OCI-M2 (cell line): ENCODE measurements at regions not wholly inside any gene's neighbourhood (a gene's known extent, or its start where the extent isn't known, plus 50 kb on each side); places are given as distances from the start of the nearest gene placed in this dataset.

Experiments
- DNase-seq: peaks from one replicate; lab custom pipeline; 2025; ENCODE audit not compliant: unreplicated experiment; lab: John Stamatoyannopoulos, UW

DNA sequence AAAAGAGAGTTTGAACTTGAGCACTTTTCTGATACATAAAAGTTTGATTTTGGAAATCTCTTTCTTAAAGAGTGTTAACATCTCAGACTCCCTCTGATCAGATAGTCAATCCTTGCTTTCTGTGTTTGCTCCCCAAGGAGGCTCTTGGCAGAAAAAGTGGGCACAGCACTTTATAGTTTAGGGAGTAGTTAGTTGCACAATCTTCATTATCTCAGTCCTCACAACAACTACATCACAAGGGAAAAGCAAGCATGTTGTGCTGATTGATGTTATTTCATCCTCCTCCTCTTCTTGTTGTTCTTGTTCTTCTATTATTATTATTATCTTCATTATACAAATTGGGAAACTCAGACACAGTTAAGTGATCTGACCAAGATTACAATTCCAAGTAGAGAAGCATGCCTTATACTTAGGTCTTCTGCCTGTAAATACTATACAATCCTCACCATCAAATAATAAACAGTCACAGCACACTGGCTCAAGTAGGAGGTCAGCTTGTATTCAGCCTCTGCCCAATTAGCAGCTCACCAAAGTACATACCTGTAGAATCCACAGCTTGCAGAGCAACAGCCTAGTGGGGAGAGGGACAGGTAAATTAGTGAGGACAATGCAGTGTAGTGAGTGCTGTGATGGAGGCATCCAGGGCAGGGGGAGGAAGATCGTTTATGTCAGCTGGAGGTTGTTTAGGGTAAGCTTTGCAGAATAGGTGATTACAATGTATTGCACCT, 304.1 kb upstream of the MME start:
- no peak for DNase-seq

DNA sequence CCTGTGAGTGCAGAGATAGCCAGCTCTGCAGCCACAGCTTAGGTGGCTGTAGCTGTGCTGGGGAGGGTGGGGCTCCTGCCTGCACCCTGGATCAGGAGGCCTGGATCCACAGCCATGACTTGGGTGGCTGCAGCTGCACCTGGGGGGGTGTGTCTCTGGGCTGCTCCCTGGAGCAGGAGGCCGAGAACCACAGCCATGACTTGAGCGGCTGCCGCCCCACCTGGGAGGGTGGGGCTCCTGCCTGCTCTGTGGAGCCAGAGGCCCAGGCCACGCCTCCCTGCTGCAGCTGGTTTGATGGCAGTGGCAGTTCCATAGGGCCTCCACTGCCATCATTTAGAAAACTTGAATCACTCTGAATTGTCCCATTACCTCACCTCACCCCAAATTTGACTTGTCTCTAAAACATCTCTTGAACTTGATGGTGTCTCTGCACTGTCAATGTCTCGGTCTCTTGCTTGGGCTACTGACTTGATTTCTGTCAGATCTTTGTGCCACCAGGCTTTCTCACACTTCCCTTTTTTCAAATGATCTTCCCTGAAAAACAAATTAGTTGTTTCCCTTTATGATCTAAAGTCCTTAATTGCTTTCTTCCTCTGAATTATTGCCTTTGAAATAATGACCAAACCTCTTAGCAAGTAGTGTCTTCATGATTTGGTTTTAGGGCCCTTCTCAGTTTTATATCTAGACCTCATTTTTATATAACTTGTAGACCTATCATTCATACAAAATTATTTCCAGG, 313.2 kb upstream of the MME start:
- no peak for DNase-seq

DNA sequence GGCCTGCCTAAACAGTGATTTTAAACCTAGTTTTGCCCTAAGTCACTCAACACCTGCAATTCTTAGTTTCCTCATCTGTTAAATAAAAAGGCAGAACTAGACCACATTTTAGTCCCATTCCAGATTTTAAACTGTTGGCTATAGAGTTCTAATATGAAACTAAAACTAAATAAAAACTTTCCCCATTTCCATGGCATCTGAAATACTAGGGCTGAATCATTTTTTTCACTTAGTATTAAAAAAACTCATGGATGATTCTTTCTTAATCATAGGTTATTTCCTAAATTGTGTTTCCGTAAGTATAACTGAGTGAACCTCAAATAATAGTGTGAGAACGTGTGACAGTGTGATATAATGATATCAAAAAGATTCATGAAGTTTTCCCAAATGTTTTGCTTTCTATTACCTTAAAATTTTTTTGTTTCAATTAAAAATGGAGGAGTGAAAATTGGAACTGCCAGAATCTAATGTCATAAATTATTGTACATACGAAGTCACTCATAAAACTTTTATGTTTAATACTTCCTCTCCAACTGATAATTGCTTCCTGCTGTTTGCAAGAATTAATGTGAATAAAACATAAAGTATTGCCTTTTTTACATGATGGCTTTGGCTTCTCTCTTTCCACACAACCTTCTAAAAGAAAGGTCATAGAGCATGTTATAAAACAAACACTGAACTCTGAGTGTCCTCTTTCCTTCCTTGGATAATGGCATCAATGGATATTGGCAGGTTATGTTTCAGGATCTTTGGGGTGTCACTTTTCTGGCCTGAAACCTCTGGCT, 315.1 kb upstream of the MME start:
- DNase-seq, result no peak

DNA sequence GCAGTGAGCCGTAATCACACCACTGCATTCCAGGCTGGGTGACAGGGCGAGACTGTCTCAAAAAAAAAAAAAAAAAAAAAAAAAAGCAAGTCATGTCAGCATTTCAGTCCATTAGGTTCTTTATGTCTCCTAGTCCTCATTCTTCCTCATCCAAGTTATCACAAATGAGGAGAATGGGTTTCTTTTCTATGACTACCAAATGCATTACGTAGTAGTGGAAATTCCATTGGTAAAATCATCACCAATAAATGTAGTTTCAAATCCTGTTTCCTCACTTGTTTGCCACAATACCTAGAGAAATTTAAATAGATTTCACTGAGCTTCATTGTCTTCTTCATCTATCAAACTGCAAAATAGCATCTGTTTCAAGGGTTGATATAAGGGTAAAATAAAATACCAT, 317.6 kb upstream of the MME start:
- DNase-seq, result no peak

DNA sequence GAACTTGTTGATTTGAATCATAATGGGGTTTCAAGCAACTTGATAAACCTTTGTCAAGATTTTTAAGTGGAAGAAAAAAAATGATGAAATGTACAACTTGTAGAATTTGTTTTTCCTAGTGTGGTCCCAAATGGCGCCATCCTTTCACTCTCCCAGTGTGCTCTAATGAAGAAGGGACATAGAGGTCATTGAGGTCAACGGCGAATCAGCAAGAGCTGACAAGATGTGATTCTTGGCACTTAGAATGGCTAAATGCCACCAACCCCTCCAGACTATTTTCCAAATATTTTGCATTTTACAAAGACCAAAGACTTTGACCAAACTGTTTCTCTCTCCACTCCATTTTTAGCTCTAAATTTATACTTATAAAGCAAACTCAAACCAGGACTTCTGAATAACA, 320.2 kb upstream of the MME start:
- no peak for DNase-seq

DNA sequence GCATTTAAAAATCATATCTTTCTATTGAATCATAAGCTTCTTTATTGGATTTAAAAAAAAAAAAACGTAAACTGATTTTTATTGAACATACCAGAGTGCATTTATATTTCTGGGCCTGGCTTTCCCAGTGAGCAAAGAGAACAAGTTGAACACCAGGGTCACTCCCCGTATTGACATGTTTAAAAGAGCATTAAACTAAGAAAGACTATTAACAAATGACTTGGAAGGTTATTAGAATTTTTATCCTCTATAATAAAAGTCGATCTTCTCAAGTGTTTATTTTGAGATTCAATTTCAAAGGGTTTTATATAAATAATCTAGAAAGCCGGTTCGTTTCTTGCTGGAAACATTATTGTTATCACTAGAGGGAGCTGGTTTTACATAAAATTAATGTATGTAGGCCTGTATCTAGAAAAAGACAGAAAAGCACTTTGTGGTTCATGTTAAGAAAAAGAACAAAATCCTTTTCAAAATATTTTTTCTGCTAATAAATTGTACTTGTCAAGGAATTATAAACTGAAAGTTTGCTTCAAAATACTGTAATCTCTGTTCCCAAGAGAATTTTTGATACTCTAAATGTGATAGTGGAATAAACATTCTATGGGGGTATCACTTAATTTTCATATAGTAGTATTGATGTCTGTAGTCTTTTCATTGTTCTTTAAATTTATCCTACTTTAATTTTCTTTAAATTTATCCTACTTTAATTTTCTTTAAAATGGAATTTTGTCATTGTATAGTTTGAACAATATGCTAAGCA, 321.8 kb upstream of the MME start:
- peak; percentile 4 for DNase-seq

DNA sequence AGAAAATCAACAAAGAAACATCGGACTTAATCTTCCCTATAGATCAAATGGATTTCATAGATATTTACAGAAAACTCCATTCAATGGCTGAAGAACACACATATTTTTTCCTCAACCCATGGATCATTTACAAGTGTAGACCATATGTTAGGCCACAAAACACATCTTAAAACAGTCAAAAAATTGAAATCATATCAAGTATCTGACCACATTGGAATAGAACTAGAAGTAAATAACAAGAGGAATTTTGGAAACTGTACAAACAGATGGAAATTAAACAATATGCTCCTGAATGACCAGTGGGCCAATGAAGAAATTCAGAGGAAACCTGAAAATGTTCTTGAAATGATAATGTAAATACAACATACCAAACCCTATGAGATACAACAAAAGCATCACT, 323.1 kb upstream of the GPR149 start:
- DNase-seq, result no peak

DNA sequence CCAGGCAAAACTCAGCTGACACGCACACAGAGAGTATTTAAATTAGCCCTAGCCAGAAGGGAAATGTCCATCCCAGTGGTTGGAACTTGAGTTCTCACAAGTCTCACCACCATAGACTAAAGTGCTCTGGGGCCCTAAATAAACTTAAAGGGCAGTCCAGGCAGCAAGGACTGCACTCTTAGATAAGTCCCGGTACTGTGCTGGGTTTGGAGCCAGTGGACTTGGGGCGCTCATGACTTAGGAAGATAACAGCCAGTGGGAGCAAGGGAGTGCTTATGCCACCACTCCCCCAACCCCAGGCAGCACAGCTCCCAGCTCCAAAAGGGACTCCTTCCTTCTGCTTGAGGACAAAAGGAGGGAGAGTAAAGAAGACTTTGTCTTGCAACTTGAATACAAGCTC, 319.5 kb upstream of the GPR149 start:
- DNase-seq, result no peak

DNA sequence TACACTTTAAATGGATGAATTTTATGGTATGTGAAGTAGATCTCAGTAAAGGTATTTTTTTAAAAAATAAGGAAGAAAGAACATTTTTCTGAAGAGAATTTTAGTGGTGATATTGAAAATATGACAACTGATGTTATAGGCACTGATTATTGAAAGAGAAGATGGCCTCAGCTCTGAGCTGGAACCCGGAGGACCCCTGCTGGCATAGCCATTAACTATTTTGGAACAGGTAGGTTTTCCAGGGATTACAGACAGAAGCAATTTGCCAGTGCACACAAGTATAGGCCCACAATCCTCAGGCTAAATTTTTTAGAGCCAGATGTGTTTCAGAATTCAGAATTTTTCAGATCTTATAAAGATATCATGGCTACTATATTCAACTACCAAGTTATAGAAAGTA, 315.9 kb upstream of the GPR149 start:
- DNase-seq, result no peak

DNA sequence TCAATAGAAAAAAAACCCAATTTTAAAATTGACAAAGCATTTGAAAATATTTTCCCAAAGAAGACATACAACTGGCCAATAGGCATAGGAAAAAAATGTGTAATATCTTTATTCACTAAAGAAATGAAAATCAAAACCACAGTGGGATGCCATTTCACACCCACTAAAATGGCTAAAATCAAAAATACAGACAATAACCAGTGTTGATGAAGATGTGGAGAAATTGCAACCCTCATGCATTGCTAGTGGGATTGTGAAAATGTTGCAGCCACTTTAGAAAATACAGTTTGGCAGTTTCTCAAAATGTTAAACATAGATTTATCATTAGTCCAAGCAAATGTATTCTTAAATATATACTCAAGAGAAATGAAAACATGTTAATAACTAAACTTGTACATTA, 315.1 kb upstream of the GPR149 start:
- DNase-seq, result no peak

DNA sequence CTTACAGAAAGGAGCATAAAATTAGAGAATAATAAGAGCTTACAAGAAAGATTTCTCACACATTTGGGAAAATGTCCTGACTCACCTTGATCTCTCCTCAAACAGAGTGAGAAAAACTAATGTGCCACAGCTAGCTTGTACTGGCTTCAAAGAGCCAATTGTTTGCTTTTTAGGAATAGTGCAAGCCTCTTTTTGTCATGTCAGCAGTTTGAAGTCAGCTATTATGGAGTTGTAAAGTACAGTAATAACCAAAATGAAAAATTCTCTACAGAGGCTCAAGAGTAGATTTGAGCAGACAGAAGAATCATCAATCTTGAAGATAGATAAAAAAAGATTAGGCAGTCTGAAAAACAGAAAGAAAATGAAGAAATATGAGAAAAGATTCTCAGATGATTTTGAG, 313.4 kb upstream of the GPR149 start:
- no peak for DNase-seq

DNA sequence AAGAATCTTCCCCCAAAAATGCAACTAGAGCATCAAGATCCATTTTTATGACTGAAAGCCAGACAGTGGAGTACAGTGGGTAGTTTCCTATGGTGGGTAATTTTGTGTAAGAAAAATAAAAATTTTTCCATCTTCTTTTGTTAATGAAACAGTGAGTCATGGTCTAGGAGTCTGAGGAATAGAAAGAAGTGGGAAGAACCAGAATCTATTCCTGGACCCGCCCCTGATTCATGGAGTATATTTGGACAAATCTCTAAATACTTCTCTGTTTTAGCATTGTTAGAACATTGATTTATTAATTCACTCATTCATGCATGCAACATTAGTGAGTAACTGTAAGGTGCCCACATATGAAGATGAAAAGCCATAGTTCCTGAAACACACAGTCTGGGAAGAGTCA, 304.5 kb upstream of the GPR149 start:
- no peak for DNase-seq

DNA sequence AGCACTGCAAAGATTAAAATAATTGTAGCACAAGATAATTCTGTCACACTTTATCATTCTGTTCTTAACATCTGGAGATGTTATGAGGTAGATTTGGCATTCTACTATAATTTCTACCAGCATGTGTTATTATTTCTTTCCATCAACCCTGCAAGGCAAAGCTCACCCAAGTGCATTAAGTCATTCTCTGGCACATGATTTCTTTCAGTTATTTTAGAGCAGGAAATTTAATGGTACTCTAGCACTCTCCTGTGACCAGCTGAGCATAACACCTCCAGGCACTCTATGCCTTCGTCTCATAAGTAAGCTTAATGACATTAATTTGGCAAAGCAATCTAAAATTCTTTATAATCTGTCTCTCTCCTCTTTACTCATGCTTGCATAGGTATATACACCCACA, 300.2 kb upstream of the GPR149 start:
- no peak for DNase-seq

DNA sequence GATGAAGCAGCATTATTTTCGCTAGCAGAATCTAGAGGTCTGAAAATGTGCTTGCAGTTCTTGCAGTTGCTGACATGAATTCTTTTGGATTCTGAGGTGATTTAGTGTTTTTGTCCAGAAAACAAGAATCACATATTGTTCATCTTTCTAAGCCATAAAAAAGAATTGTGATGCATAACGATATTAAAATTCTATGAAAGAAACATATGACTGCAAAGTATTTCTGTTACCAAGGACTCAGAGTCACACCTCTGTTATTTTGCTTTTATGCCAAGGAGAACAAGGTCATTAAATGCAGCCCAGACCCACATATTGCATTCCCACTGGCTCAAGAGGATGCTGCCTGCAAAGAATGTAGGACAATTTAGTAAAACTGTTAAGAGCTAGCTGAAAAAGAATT, 299.8 kb upstream of the GPR149 start:
- DNase-seq, result no peak

DNA sequence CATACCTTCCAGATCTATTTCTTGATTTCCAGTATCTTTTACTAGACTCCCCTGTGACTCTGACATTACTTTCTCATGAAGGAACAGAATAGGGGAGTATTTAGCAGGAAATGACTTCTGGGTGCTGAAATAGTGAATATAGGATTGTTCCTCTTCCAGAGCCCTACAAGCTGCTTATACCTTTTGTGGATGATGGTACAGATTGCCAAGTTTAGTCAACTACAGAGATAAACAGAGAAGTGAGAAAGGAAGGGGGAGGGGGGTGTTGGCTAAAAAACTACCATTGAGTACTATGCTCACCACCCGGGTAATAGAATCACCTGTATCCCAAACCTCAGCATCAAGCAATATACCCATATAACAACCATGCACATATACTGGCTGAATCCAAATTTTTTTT, 298.3 kb upstream of the GPR149 start:
- DNase-seq, result no peak

DNA sequence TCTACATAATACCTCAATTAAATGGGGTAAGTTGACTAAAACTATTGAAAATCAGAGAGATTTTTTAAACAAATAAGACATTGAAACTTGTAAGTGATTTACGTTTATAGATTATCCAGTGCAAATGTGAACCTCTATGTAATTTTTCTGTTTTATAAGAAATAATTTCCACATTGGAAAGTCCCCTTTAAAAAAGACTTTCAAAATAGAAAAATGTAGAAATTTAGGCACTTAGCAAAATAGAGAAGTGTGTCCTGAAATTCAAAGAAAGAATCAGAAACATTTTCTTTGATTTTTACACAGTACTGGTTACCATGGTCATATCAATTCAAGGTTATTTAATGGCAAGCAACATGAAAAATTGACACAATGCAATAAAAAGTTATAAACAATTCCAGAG, 290.9 kb upstream of the GPR149 start:
- DNase-seq, result no peak

DNA sequence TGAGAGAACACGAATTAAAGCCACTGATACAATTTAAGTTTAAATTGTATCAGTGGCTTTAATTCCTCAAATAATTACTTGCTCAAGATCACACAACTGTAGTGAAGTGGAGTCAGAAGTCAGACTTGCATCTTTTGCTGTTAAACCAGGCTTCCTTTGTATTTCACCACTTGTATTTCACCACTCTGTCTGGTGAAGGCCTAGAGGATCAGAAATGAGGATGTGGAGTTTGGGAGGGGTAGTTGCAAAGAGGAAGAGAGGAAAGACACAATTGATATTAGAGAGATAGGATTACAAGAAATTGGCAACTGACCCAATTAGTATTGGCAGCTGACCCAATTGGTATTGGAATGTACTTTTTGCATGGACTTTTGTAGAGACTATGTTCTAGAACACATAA, 288.1 kb upstream of the GPR149 start:
- no peak for DNase-seq

DNA sequence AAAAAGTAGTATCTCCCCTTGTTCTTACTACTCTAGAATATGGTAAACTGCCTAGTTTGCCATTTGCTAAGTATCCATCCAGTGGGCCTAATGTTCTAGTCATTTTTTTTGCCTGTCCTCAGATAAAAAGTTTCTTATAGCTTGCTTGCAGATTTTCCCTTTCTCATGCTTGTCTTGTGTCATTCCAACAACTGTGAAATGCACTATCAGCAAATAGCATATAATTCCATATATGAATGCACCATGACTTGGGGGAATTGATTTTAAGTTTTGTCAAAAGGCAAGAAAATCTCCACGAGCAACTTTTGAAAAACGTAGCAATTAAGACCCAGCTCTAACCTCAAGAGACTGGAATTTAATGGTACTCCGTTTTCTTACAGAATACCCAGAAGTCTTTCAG, 286.2 kb upstream of the GPR149 start:
- no peak for DNase-seq

DNA sequence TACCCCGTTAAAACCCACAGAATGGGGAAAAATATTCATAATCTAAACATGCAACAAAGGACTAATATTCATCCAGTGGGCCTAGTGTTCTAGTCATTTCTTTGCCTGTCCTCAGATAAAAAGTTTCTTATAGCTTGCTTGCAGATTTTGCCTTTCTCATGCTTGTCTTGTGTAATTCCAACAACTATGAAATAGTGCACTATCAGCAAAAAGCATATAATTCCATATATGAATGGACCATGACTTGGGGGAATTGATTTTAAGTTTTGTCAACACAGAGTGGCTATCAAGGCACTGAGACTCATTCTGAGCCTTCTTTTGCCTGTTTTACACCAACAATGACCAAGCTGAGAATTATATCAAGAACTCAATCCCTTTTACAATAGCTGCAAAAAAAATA, 278.6 kb upstream of the GPR149 start:
- DNase-seq, result no peak

DNA sequence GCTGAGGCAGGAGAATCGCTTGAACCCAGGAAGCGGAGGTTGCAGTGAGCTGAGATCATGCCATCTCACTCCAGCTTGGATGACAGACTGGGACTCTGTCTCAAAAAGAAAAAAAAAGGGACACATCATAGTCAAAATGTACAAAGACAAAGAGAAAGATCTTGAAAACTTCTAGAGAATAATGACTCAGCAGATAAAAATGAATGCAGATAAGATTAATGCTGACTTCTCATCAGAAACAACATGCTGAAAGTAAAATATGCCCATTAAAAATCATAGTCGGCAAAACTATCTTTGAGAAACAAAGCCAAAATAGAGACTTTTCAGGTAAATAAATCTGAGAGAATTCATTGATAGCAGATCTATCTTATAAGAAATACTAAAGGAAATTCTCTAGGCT, 271.1 kb upstream of the GPR149 start:
- no peak for DNase-seq

DNA sequence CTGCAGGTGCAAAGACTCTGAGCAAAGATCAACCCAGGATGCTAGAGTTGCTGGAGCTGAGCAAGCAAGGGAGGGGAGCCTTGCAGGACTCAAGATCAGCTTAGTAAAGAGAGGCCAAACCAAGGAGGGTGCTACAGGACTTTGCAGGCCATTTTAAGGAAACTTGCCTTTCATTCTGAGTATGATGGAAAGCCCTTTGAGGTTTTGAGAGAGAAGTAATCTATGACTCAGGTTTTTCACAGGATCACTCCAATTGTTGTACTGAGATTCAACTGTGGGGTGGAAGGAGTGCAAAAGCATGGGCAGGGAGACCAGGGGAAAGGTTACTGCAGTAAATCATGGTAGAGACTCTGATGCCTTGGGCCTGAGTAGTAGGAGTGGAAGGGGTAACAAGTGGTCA, 260.4 kb upstream of the GPR149 start:
- DNase-seq, result no peak
